HG02759 (cell line): ENCODE measurements at regions not wholly inside any gene's neighbourhood (a gene's known extent, or its start where the extent isn't known, plus 50 kb on each side); places are given as distances from the start of the nearest gene placed in this dataset.
A peak's percentile ranks its signal among the peaks of the same experiment; 100 is the strongest.

ENCODE experiments used
- ATAC-seq: cut with Tn5 transposase; IDR thresholded peaks from one replicate; pipeline ENCODE4 v1.9.1; 2021; ENCODE audit warnings: mild to moderate bottlenecking, moderate library complexity; ENCODE audit not compliant: unreplicated experiment

DNA sequence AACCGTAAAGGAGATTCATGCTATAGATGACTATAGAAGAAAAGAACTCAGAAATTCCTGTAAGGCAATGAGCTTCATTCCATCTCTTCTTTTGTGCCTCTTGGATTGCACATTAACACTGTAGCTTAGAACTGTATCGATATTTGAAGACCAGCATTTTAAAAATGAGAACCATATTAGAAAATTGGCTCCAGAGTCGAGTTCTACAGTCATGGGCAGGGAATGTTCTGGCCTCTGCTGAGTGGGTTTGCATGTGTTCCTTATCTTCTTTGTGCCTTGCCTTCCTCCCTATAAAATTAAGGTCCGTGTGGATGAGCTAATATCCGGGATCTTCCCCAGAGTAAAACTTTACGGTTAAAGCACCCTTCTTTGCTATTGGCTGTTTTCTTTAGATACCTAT lies 77.4 kb upstream of the PLCL2 start:
- ATAC-seq = no peak

- ATAC-seq = no peak
Measured at GRCh38 chr3:16808393-16809107, 76.2 kb upstream of the PLCL2 start.

DNA sequence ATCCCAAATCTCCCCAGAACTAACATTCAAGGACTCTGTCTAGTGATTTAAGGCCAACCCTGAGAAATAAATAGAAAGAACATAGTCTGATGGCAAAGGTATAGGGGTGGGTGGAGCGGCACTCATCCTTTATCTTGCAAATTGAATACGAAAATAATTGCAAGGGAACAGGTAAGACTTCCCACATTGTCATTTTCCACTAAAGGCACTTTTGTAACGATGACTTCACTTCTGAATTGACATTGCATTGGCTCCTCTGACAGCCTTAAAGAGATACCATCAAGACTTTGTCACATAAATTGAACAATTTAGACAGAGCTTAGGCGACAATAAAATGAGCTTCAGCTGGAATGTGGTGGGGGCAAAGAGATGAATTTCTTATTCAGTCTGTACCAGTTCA lies 75.3 kb upstream of the PLCL2 start:
- ATAC-seq = no peak

GRCh38 chr3:16809993-16810392 lies 74.8 kb upstream of the PLCL2 start:
- no peak for ATAC-seq

DNA sequence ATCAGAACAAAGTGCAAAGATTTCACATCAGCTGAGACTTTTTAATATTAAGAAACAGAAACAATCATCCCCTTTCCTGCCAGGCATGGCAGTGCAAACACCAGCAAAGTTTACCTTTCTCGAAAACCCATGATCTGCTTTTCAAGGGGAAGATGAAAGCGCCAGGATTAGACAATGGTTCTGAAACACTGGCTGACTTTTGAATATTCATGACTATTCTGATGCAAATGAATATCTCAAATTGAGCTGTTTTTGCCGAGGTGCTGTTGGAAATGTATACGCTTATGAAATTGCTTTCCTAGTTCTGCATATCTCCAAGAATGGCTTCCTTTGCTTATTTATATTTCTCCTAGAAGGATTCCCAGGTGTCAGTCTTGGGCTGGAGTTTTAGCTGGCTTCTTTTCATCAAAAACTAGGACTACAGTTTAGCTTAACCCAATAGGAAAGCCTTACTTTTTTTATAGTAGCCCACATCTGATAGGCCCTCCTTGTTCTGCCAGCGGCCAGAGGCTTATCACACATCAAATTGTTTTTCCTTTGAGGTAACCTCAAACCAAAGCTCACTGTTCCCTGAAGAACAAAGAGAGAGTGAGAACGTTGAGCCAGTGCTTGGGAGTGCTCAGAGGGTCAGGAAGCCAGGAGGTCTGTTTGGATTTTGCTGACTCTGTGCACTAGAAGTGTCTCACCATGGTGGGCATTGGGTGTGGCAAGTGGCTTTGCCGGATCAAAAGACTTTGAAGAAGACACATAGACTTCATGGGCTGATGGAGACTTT lies 74.0 kb upstream of the PLCL2 start:
- no peak for ATAC-seq

GRCh38 chr3:16811950-16812349 lies 72.8 kb upstream of the PLCL2 start:
- ATAC-seq = no peak

DNA sequence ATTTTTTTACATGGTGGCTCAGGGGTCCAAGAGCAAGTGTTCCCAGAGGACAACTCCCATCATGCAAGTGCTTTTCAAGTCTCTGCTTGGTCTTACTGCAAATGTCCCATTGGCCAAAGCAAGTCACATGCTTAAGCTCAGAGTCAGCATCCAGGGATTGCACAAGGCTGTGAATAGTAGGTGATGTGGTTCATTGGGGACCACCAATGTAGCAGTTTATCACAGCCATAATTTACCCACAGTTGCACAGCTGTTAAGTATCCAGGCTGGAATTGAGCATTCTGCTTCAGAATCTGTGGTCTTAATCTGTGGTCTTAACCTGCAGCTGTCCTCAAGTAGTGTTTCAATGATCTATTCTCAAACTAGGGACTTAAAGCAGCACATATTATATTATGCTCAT lies 71.4 kb upstream of the PLCL2 start:
- no peak for ATAC-seq

DNA sequence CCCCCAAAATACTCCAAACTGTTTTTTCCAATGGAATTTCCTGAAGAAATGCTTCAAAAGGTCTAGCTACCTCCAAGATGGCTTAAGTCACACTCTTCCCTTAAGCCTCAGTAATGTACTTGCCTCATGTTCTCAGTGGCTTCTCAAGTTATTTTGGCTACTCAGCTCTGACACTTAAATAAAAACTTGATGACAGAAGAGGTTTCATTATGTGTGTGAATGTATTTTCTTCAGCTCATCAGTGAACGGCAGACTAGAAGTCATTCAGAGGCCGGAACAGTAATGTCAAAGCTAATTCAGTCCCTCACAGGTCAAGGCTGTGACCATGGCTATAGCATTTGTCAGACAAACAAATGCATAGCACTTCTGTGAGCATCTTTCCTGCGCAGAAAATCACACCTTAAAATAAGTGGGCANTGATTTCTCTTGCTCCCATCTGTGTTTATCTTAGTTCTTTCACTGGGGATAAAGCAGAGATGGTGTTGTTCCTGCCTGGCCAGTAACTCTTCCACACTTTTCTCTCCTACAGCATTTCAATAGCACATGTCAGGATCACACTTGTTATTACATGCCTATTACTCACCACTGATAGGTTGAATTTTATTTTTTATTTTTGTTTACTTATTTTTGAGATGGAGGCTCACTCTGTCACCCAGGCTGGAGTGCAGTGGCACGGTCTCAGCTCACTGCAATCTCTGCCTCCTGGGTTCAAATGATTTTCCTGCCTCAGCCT lies 68.5 kb upstream of the PLCL2 start:
- peak; percentile 83 for ATAC-seq

GRCh38 chr3:16817197-16817596 lies 67.6 kb upstream of the PLCL2 start:
- no peak for ATAC-seq

DNA sequence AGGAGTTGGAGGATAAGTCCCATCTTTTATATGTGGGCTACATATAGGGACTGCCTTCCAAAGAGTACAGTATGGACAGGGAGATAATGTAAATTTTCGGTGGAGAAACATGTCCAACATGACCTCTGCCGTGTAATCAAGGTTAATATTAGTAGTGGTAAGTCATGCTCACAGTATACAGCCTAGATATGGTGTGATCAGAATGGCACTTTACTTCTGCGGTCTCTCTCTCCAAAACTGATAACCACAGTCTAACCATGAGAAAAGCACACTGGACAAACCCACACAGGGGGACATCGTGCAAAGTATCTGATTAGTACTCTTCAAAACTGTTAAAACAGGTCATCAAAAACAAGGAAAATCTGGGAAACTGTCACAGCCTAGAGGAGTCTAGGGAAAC lies 66.6 kb upstream of the PLCL2 start:
- no peak for ATAC-seq

DNA sequence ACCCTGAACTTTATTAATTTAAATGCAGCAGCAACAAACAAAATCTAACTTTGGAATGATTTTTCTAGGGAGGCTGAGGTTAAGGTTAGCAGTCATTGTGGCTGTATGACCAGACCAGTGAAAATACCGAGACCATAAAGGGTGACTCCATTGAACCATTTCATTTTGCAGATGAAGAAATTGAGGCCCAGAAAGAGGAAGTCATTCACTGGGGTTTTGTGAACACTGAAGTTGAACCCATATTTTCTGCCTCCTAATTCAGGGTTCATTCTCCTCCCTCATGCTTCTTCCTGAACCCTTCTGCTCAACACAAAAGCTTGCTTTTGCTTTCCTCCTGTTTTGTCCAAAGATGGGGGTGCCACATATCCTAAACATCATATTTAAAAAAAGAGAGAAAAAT lies 65.8 kb upstream of the PLCL2 start:
- no peak for ATAC-seq

- no peak for ATAC-seq
Measured at GRCh38 chr3:16820485-16820884, 64.3 kb upstream of the PLCL2 start.

DNA sequence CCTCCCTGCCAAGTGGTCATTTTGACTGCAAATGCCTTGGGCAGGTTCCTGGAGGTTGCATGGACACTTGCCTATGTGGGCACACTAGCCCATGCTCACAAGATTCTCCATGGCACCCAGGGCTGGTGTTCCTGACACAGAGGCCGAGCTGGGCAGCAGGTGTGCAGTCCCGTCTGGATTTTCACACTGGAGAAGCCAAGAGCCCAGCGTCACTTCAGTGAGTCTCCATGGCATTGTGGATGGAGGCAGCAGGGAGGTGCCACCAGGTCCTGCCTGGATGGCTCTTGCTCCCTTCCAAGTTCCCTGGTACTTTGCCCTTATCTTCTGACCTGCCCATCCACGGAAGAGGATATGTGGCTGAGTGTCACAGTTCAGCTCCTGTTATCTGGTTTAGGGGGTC lies 63.7 kb upstream of the PLCL2 start:
- no peak for ATAC-seq

DNA sequence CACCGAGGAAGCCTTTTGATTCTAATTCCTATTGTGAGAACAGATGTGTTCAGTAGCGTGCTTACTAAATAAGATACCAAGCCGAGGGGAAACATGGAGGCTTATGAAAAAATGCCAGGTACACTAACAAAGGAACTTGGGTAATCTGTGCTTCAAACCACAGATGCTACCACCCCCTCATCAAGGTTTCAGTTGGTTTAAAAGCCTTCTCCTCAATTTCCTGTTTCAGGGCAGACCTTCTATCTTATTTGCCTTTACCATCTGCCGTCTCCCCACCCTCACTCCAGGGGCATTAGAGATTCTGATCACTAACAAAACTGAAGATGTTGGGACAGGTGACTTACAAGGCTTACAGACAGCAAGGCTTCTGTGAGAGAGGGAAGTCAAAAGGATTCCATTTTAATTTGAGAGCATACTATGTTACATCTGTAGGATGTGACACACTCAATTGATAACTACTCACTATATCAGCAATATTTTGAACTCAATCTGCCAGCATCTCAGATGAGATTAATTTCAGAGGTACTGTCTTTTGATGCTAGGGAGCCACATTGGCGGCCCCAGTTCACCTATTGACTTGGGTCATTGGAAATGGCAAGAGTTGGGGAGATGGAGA lies 60.6 kb upstream of the PLCL2 start:
- ATAC-seq = peak; percentile 87

DNA sequence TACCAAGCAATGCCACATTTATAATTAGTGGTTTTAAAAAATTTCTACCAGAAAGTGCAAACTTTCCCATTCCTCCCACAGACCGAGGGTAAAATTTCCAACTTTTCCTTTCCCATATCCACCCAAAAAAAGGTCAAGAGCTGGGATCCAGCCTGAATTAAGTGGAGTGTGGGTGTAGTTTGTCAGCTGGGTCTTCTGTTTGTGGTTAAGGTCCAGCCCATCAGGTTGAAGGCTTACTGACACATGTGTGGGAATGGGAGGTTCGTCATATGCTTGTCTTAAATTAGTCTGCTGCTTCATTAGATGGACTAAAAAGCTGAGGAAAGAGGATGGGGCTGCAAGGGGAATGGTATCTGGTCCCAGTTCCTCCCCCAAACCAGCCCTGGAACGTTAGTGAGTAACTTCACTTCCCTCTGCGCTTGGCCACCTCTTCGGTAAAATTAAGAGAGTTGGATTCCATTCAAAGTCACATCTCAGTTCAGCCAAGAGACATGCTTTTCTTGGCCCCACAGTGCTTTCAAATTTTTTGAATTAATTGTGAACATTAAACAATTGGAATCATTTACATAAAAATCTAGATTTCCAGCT lies 59.0 kb upstream of the PLCL2 start:
- ATAC-seq = no peak

- ATAC-seq = no peak
Measured at GRCh38 chr3:16828815-16829214, 55.9 kb upstream of the PLCL2 start.

DNA sequence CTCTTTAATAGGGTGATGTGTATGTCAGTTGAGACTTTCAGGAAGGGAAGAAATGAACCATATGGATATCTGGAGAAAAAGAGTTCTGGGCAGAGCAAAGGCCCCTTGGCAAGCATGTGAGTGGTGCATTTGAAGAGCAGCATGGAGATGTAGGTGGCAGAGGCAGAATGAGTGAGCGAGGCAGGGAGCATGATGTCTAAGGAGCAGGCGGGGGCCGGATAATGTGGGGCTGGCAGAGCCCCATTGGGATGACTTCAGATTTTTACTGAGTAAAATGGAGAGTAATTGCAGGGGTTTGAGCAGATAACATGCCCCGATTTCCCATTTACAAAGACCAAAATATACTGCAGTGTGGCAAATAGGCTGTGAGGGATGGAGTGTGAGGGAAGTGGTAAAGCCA lies 52.9 kb upstream of the PLCL2 start:
- no peak for ATAC-seq

DNA sequence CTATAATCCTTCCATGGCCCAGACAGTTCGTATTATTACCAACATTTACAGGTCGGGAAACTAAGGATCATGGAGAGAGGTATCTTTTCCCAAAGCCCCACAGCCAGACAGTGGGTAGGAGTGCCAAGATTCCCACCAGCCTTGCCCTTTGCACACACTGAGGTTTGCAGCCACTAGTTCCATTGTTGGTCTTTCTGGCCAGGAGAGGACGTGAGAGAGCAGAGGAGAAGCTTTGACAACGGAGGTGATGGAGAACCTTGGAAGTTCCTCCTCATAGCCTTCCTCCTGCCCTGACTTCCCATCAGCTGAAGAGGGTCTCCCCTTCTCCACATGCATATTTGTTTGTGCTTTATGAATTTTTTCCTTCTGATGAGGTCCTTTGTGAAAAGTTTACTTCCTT lies 50.5 kb upstream of the PLCL2 start:
- ATAC-seq = no peak

DNA sequence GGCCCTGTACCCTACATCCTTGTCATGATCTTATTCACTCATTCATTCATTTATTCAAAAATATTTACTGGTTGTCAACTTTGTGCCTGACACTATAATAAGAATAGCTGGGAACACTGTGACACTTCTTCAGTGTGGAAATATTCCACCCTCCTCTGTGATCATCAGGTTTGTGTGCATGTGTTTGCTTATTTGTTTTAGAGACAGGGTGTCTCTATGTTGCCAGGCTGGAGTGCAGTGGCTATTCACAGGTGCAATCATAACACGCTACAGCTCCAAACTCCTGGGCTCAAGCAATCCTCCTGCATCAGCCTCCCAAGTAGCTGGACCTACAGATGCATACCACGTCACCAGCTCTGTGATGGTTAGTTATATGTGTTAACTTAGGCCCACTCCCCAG lies 50.0 kb upstream of the PLCL2 start:
- no peak for ATAC-seq
